Natural killer cell (primary cell): ENCODE measurements at regions not wholly inside any gene's neighbourhood (a gene's known extent, or its start where the extent isn't known, plus 50 kb on each side); places are given as distances from the start of the nearest gene placed in this dataset.
A peak's percentile ranks its signal among the peaks of the same experiment; 100 is the strongest.

Experiments
- ATAC-seq, 3 donors: fragments of 150-1000 bp in 2 of 3; fragments of 200-7000 bp in 1 of 3; cut with Tn5 transposase; 1 replicate in 1 of 3; 2 replicates in 2 of 3; pipeline ENCODE4 v1.10.0; 2021; ENCODE audit warnings: mild to moderate bottlenecking in 2 of 3, moderate library complexity in 2 of 3
- DNase-seq, 2 donors: peaks; one replicate each; pipeline versions ENCODE4 v3.0.0 to v3.0.0-alpha.2; 2013 to 2021; ENCODE audit warnings: mixed read lengths in 1 of 2
- H3K27ac ChIP-seq: one replicate; pipeline ENCODE4 v1.5.1; 2013; ENCODE audit warnings: mild to moderate bottlenecking, low read length
- H3K27me3 ChIP-seq: one replicate; pipeline ENCODE4 v1.6.1; 2013; ENCODE audit warnings: low read length; ENCODE audit not compliant: control insufficient read depth, insufficient read depth
- H3K36me3 ChIP-seq: one replicate; pipeline ENCODE4 v1.6.1; 2013; ENCODE audit warnings: low read length; ENCODE audit not compliant: control insufficient read depth, insufficient read depth
- H3K4me1 ChIP-seq: one replicate; pipeline ENCODE4 v1.6.1; 2013; ENCODE audit warnings: low read length; ENCODE audit not compliant: control insufficient read depth, insufficient read depth
- H3K4me3 ChIP-seq: one replicate; pipeline ENCODE4 v1.5.1; 2013; ENCODE audit warnings: low read length
- H3K9me3 ChIP-seq: one replicate; pipeline ENCODE4 v1.6.1; 2013; ENCODE audit warnings: low read length; ENCODE audit not compliant: control insufficient read depth, insufficient read depth
- H3K27ac Mint-ChIP-seq, 2 donors: one replicate each; pipeline ENCODE4 v1.8.0; 2022; ENCODE audit warnings: mild to moderate bottlenecking in 2 of 2, mixed read lengths in 2 of 2, moderate library complexity in 1 of 2
- H3K27me3 Mint-ChIP-seq, 2 donors: one replicate each; pipeline ENCODE4 v1.8.0; 2022; ENCODE audit warnings: low read depth in 2 of 2, mixed read lengths in 2 of 2
- H3K36me3 Mint-ChIP-seq: one replicate; pipeline ENCODE4 v1.8.0; 2022; ENCODE audit warnings: mixed read lengths
- H3K4me1 Mint-ChIP-seq, 2 donors: one replicate each; pipeline ENCODE4 v1.8.0; 2022; ENCODE audit warnings: mixed read lengths in 2 of 2
- H3K4me3 Mint-ChIP-seq: one replicate; pipeline ENCODE4 v1.8.0; 2022; ENCODE audit warnings: mild to moderate bottlenecking, moderate library complexity, mixed read lengths
- H3K9me3 Mint-ChIP-seq, 2 donors: one replicate each; pipeline ENCODE4 v1.8.0; 2022; ENCODE audit warnings: mixed read lengths in 2 of 2
- WGBS: methylation state at CpG from one replicate; pipeline ENCODE4 v1.1.7; 2013; ENCODE audit warnings: missing lambda C conversion rate; ENCODE audit not compliant: insufficient coverage; 5-methylcytosine and 5-hydroxymethylcytosine counted together
- intact Hi-C: fragments of 100-400 bp; cut with micrococcal nuclease; formaldehyde crosslinking; loops from one replicate; pipeline ENCODE4 v1.14.2; 2022
- TF ChIP-seq, protein P1 (sequence below): fragments of 200-600 bp; IDR thresholded peaks from one replicate; pipeline ENCODE4 v1.8.0; 2022; ENCODE audit warnings: antibody characterized with exemption

- H3K4me3 Mint-ChIP-seq: no peak overlapping the region
- 89% methylated on average over 6 of the region's 6 CpGs for WGBS
- H3K36me3 Mint-ChIP-seq: no peaks in the 10 kb centered on the region
- no peak for ATAC-seq
- no peaks in the 10 kb centered on the region for H3K4me1 ChIP-seq
- peaks cover 18 to 19% of the 10 kb centered on the region in 2 donors for H3K4me1 Mint-ChIP-seq
- no peak overlapping the region for H3K4me3 ChIP-seq
- TF ChIP-seq, protein P1, sequence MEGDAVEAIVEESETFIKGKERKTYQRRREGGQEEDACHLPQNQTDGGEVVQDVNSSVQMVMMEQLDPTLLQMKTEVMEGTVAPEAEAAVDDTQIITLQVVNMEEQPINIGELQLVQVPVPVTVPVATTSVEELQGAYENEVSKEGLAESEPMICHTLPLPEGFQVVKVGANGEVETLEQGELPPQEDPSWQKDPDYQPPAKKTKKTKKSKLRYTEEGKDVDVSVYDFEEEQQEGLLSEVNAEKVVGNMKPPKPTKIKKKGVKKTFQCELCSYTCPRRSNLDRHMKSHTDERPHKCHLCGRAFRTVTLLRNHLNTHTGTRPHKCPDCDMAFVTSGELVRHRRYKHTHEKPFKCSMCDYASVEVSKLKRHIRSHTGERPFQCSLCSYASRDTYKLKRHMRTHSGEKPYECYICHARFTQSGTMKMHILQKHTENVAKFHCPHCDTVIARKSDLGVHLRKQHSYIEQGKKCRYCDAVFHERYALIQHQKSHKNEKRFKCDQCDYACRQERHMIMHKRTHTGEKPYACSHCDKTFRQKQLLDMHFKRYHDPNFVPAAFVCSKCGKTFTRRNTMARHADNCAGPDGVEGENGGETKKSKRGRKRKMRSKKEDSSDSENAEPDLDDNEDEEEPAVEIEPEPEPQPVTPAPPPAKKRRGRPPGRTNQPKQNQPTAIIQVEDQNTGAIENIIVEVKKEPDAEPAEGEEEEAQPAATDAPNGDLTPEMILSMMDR: no peak
- H3K9me3 ChIP-seq: no peaks in the 10 kb centered on the region
- no peak for DNase-seq
- no peak overlapping the region for H3K27ac Mint-ChIP-seq
- intact Hi-C loops: no loop called here
- H3K9me3 Mint-ChIP-seq: no peaks in the 10 kb centered on the region
- no peaks in the 10 kb centered on the region for H3K36me3 ChIP-seq
- no peaks in the 10 kb centered on the region for H3K27me3 ChIP-seq
- H3K27me3 Mint-ChIP-seq: peaks cover 0 to 7% of the 10 kb centered on the region in 2 donors
- H3K27ac ChIP-seq: no peak overlapping the region
These were observed 120.3 kb downstream of the NPY start for GRCh38 chr7:24404315-24404714.

DNA sequence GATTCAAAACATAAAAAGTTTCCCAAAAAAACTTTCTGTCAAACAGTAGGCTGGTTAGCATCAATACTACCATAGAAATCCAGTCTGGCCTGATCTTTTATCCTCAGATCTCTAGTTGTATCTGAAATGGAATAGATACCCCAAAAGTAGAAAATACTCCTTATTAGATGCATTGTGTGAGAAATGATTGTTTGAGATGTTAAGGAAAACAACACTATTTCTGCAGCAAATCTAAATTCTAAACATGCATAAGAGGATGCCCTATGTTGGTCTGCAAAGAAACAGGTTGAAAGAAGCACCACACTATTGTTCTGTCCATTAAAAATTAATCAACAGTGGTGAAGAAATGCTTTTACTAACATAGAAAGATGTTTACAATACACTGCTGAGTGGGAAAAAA lies 121.0 kb downstream of the NPY start:
- Mint-ChIP-seq H3K27me3 (peaks cover 0 to 1% of the 10 kb centered on the region in 2 donors), H3K9me3 (no peaks in the 10 kb centered on the region), H3K4me3 (no peak overlapping the region), H3K36me3 (no peaks in the 10 kb centered on the region), H3K4me1 (peaks cover 18 to 19% of the 10 kb centered on the region in 2 donors), H3K27ac (no peak overlapping the region)
- Histone ChIP-seq H3K9me3 (no peaks in the 10 kb centered on the region), H3K27ac (no peak overlapping the region), H3K36me3 (no peaks in the 10 kb centered on the region), H3K27me3 (no peaks in the 10 kb centered on the region), H3K4me1 (no peaks in the 10 kb centered on the region), H3K4me3 (no peak overlapping the region)
- TF ChIP-seq, protein P1: no peak
- DNase-seq (no peak), ATAC-seq (no peak)
- intact Hi-C loops: no loop called here

DNA sequence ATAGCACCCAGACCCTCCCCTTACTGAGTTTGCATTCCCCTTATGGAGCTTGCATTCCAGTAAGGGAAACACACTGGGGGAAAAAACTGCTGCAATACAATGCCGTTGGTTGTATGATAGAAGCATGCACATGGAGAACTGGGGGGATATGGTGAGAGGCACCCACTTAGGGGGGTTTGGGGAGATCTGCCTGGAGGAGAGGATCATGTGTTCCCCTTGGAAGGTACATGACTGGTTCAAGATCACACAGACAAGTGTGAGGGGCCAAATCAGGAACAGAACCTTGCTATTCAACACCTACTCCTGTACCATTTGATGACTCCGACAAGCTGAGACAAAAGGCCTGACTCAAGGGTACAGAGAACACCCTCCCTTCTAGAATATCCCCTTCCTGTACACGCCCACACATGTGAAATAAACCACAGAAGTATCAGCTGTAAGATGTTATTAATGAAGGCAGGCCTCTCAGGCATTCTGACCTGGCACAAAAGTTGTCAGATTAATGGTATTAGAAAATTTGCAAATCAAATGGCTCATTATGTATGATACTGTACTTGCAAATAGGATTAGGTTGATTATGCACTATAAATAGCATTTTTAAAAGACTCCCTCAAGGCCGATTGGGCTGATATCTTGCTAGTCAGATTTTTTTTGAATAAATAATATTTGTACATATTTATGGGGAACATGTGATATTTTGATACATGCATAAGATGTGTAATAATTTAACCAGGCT lies 122.2 kb downstream of the NPY start:
- H3K4me1 Mint-ChIP-seq: peaks cover 18 to 19% of the 10 kb centered on the region in 2 donors
- H3K36me3 ChIP-seq: no peaks in the 10 kb centered on the region
- H3K36me3 Mint-ChIP-seq: no peaks in the 10 kb centered on the region
- H3K27ac Mint-ChIP-seq: no peak overlapping the region
- WGBS: 68% methylated on average over 3 of the region's 4 CpGs
- intact Hi-C loops: no loop called here
- no peaks in the 10 kb centered on the region for H3K9me3 Mint-ChIP-seq
- H3K4me3 Mint-ChIP-seq: no peak overlapping the region
- peak; percentile 60 to 78 (median 77) for ATAC-seq
- H3K4me3 ChIP-seq: no peak overlapping the region
- H3K27ac ChIP-seq: no peak overlapping the region
- H3K4me1 ChIP-seq: no peaks in the 10 kb centered on the region
- no peaks in the 10 kb centered on the region for H3K27me3 Mint-ChIP-seq
- H3K27me3 ChIP-seq: no peaks in the 10 kb centered on the region
- peak in 1 of 2 donors; percentile 24 for DNase-seq
- TF ChIP-seq, protein P1: no peak
- no peaks in the 10 kb centered on the region for H3K9me3 ChIP-seq

GRCh38 chr7:24406789-24407299 lies 122.9 kb downstream of the NPY start:
- TF ChIP-seq, protein P1: no peak
- no peak overlapping the region for H3K4me3 Mint-ChIP-seq
- DNase-seq (no peak), ATAC-seq (no peak)
- 76% methylated on average over 3 of the region's 3 CpGs for WGBS
- no peak overlapping the region for H3K27ac Mint-ChIP-seq
- H3K27me3 ChIP-seq: no peaks in the 10 kb centered on the region
- no peaks in the 10 kb centered on the region for H3K27me3 Mint-ChIP-seq
- no peaks in the 10 kb centered on the region for H3K9me3 Mint-ChIP-seq
- no peaks in the 10 kb centered on the region for H3K4me1 ChIP-seq
- intact Hi-C loops: no loop called here
- no peak overlapping the region for H3K4me3 ChIP-seq
- no peaks in the 10 kb centered on the region for H3K9me3 ChIP-seq
- H3K36me3 ChIP-seq: no peaks in the 10 kb centered on the region
- H3K27ac ChIP-seq: no peak overlapping the region
- H3K36me3 Mint-ChIP-seq: no peaks in the 10 kb centered on the region
- H3K4me1 Mint-ChIP-seq: peaks cover 16 to 17% of the 10 kb centered on the region in 2 donors
